ENCODE measurements at regions not wholly inside any gene's neighbourhood (a gene's known extent, or its start where the extent isn't known, plus 50 kb on each side); places are given as distances from the start of the nearest gene placed in this dataset.

DNA sequence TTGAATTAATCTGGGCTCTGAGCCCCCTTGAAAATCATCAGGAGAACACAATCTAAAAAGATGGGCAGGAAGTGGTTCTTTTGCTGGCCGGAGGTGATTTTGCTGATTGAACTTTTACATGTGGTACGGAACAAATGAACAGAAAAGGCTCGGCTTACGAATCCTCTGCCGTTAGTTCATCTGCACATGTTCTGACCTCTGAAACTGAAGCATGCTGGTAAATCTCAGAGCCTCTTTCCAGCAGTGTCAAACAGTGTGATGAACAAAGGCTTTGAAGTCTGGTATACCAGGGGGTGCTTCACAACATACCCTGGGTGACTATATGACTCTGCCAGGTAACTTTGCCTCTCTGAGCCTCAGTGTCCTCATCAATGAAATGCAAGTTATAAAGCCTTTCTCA is 194.2 kb upstream of the C1QTNF7 start:
- H3K4me3 ChIP-seq = no peak overlapping the region
- H3K36me3 ChIP-seq (ENCODE audit: control insufficient read depth in 4 of 4, insufficient read depth in 4 of 4, low read length in 4 of 4) = no peaks in the 10 kb centered on the region
- 39 to 61% methylated on average over 5 of the region's 5 CpGs for WGBS, 2 donors
- TF ChIP-seq CTCF (IDR thresholded peaks at IDR 0.05; ENCODE audit: control extremely low read depth, extremely low read depth) = no peak
- no peaks in the 10 kb centered on the region for H3K9me3 ChIP-seq (ENCODE audit: control insufficient read depth in 4 of 4, insufficient read depth in 3 of 4, low read length in 3 of 4)
- H3K27me3 ChIP-seq (ENCODE audit: control insufficient read depth in 3 of 3, insufficient read depth in 3 of 3, low read length in 2 of 3) = no peaks in the 10 kb centered on the region
- H3K9ac ChIP-seq (ENCODE audit: insufficient read depth in 1 of 2, low read length in 2 of 2) = no peak overlapping the region
- H3K27ac ChIP-seq (ENCODE audit: low read depth in 1 of 2, low read length in 1 of 2) = no peak overlapping the region
- ATAC-seq (ENCODE audit: insufficient read depth, low FRiP score) = no peak
- H3K4me1 ChIP-seq (ENCODE audit: control insufficient read depth in 5 of 5, insufficient read depth in 5 of 5, low read length in 5 of 5) = peaks cover 0 to 22% (median 5%) of the 10 kb centered on the region in 5 donors
- no peak for DNase-seq

DNA sequence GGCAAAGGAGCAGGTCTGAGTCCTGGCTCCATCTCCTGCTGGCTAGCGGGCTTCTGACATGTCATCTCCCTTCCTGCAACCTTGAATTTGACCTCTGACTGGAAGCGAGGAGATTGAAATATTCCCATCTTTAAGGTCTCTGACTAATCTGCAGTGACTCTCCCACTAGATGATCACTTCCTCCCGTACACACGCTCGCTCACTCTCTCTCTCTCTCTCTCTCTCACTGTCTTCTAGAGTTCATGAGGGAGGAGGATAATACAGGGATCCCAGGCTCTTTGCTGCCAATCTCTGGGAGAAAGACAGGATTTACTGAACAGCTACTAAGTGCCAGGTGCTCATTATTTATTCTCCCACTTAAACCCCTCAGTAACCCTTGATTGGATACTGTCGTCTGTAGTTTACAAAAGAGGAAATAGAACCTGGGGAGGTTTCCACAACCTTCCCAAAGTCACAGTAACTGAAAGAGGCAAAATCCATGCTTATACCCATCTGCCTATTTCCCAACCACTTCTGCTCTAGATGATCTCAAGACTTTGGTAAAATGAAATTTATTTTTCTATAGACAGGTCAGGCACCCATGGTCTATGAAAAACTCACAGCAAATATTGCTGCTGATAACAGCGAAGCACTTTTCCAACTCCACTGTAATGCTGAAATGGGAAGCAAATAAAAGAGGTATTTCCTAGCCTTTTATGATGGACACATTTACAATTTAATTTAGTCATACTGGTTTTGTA is 193.5 kb upstream of the C1QTNF7 start:
- H3K9ac ChIP-seq (ENCODE audit: insufficient read depth in 1 of 2, low read length in 2 of 2) = no peak overlapping the region
- WGBS, 2 donors = 49 to 55% methylated on average over 7 of the region's 7 CpGs

DNA sequence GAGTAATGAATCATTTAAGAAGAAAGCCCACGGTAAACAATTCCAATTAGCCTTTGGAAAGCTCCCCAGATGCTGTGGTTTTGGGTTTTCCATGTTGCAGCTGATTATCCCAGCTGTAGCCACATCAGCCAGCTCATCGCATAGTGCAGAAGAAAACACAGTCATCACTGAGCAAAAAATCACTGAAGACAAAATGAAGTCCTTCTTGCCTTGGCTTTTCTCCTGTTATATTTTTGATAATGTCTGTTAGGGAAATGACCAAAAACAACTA is 193.0 kb upstream of the C1QTNF7 start:
- no peaks in the 10 kb centered on the region for H3K9me3 ChIP-seq (ENCODE audit: control insufficient read depth in 4 of 4, insufficient read depth in 3 of 4, low read length in 3 of 4)
- WGBS, 2 donors = 57 to 66% methylated on average over 2 of the region's 2 CpGs
- no peak overlapping the region for H3K9ac ChIP-seq (ENCODE audit: insufficient read depth in 1 of 2, low read length in 2 of 2)
- no peaks in the 10 kb centered on the region for H3K27me3 ChIP-seq (ENCODE audit: control insufficient read depth in 3 of 3, insufficient read depth in 3 of 3, low read length in 2 of 3)
- no peaks in the 10 kb centered on the region for H3K36me3 ChIP-seq (ENCODE audit: control insufficient read depth in 4 of 4, insufficient read depth in 4 of 4, low read length in 4 of 4)
- H3K27ac ChIP-seq (ENCODE audit: low read depth in 1 of 2, low read length in 1 of 2) = no peak overlapping the region
- DNase-seq = peak in 1 of 3 donors; percentile 49
- ATAC-seq (ENCODE audit: insufficient read depth, low FRiP score) = no peak
- no peak overlapping the region for H3K4me3 ChIP-seq
- H3K4me1 ChIP-seq (ENCODE audit: control insufficient read depth in 5 of 5, insufficient read depth in 5 of 5, low read length in 5 of 5) = peaks cover 0 to 22% (median 8%) of the 10 kb centered on the region in 5 donors
- TF ChIP-seq CTCF (IDR thresholded peaks at IDR 0.05; ENCODE audit: control extremely low read depth, extremely low read depth) = no peak

More for the DNA sequence above, 193.5 kb upstream of the C1QTNF7 start:
- H3K36me3 ChIP-seq (ENCODE audit: control insufficient read depth in 4 of 4, insufficient read depth in 4 of 4, low read length in 4 of 4) = no peaks in the 10 kb centered on the region
- no peaks in the 10 kb centered on the region for H3K9me3 ChIP-seq (ENCODE audit: control insufficient read depth in 4 of 4, insufficient read depth in 3 of 4, low read length in 3 of 4)
- H3K27ac ChIP-seq (ENCODE audit: low read depth in 1 of 2, low read length in 1 of 2) = no peak overlapping the region
- H3K4me3 ChIP-seq = no peak overlapping the region
- ATAC-seq (ENCODE audit: insufficient read depth, low FRiP score) (no peak), DNase-seq (no peak)
- TF ChIP-seq CTCF (IDR thresholded peaks at IDR 0.05; ENCODE audit: control extremely low read depth, extremely low read depth) = no peak
- H3K4me1 ChIP-seq (ENCODE audit: control insufficient read depth in 5 of 5, insufficient read depth in 5 of 5, low read length in 5 of 5) = peaks cover 0 to 22% (median 5%) of the 10 kb centered on the region in 5 donors
- no peaks in the 10 kb centered on the region for H3K27me3 ChIP-seq (ENCODE audit: control insufficient read depth in 3 of 3, insufficient read depth in 3 of 3, low read length in 2 of 3)

DNA sequence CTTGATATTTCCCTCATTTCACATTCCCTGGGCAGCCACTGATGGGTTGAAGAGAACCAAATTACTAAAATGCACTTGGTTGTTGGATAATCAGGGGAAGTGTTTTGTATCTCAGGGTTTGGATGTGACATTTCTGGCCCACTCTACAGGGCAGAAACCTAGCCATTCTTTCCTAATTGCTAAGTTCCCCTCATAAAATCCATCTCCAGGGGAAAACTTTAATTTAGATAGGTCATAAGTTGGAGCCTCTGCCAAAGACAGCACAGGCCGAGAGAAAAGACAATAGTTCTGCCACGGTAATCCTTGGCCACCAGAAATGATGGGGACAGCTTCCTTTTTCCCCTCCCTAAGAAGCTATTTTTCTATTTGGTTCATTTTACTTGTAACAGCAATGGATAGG is 192.7 kb upstream of the C1QTNF7 start:
- DNase-seq (no peak), ATAC-seq (ENCODE audit: insufficient read depth, low FRiP score) (no peak)
- Histone ChIP-seq H3K36me3 (ENCODE audit: control insufficient read depth in 4 of 4, insufficient read depth in 4 of 4, low read length in 4 of 4) (no peaks in the 10 kb centered on the region), H3K4me1 (ENCODE audit: control insufficient read depth in 5 of 5, insufficient read depth in 5 of 5, low read length in 5 of 5) (peaks cover 0 to 22% (median 8%) of the 10 kb centered on the region in 5 donors), H3K9me3 (ENCODE audit: control insufficient read depth in 4 of 4, insufficient read depth in 3 of 4, low read length in 3 of 4) (no peaks in the 10 kb centered on the region), H3K9ac (ENCODE audit: insufficient read depth in 1 of 2, low read length in 2 of 2) (no peak overlapping the region), H3K27me3 (ENCODE audit: control insufficient read depth in 3 of 3, insufficient read depth in 3 of 3, low read length in 2 of 3) (no peaks in the 10 kb centered on the region), H3K4me3 (no peak overlapping the region), H3K27ac (ENCODE audit: low read depth in 1 of 2, low read length in 1 of 2) (no peak overlapping the region)
- WGBS, 2 donors = 58 to 83% methylated on average over 2 of the region's 2 CpGs
- no peak for TF ChIP-seq CTCF (IDR thresholded peaks at IDR 0.05; ENCODE audit: control extremely low read depth, extremely low read depth)

Measured in lung (tissue), 11 donors.